SK-N-SH (cell line): ENCODE measurements at regions not wholly inside any gene's neighbourhood (a gene's known extent, or its start where the extent isn't known, plus 50 kb on each side); places are given as distances from the start of the nearest gene placed in this dataset.

Experiments
- CTCF ChIA-PET: fragments of 300-600, 350-600 bp; formaldehyde crosslinking; extraction: SDS; loops from one replicate; lab custom pipeline; 2021; lab: Yijun Ruan, JAX
- POLR2A ChIA-PET: fragments of 350-600 bp; sonication (Branson Sonifier 250); formaldehyde crosslinking; extraction: SDS; loops from one replicate; lab custom pipeline; 2020; ENCODE audit warnings: antibody characterized with exemption, inconsistent platforms; lab: Yijun Ruan, JAX
- DNase-seq: peaks from one replicate; pipeline ENCODE4 v3.0.0; 2012
- H2AFZ ChIP-seq: fragments of 200-600 bp; sonication (generic); 2 replicates; pipeline ENCODE4 v1.8.1; 2016; ENCODE audit warnings: antibody characterized with exemption, mild to moderate bottlenecking, low read depth
- H3F3A ChIP-seq: fragments of 200-600 bp; sonication (generic); replicated peaks from 2 replicates; pipeline ENCODE3; 2016; ENCODE audit warnings: antibody characterized with exemption, mild to moderate bottlenecking; ENCODE audit not compliant: insufficient read depth
- H3K27ac ChIP-seq, 2 experiments: fragments of 200-500 bp in 1 of 2; fragments of 200-600 bp in 1 of 2; sonication (Bioruptor generic) in 1 of 2; sonication (generic), shearing (Covaris generic) in 1 of 2; 2 replicates each; pipeline versions ENCODE4 v1.5.1 to v1.6.1; 2014 to 2016; ENCODE audit warnings: low read depth in 2 of 2, inconsistent platforms in 1 of 2, low read length in 1 of 2, mild to moderate bottlenecking in 1 of 2, mixed read lengths in 1 of 2
- H3K27me3 ChIP-seq: fragments of 200-600 bp; sonication (generic), shearing (Covaris generic); 2 replicates; pipeline ENCODE4 v1.6.1; 2016; ENCODE audit warnings: mixed run types; ENCODE audit not compliant: insufficient read depth
- H3K36me3 ChIP-seq, 2 experiments: fragments of 200-500 bp in 1 of 2; fragments of 200-600 bp in 1 of 2; sonication (Bioruptor generic) in 1 of 2; sonication (generic) in 1 of 2; replicated peaks in 1 of 2; 2 replicates each; pipeline versions ENCODE3 to v1.5.1; 2014 to 2016; ENCODE audit warnings: low read length in 1 of 2, mild to moderate bottlenecking in 1 of 2; ENCODE audit not compliant: insufficient read depth in 2 of 2, control insufficient read depth in 1 of 2
- H3K4me1 ChIP-seq, 2 experiments: fragments of 200-500 bp in 1 of 2; fragments of 200-600 bp in 1 of 2; sonication (Bioruptor generic) in 1 of 2; sonication (generic), shearing (Covaris generic) in 1 of 2; 2 replicates each; pipeline versions ENCODE4 v1.5.1 to v1.6.1; 2014 to 2016; ENCODE audit warnings: low read depth in 1 of 2, low read length in 1 of 2, mixed run types in 1 of 2; ENCODE audit not compliant: insufficient read depth in 2 of 2, control insufficient read depth in 1 of 2
- H3K4me2 ChIP-seq: fragments of 200-600 bp; sonication (generic), shearing (Covaris generic); 2 replicates; pipeline ENCODE4 v1.6.1; 2017; ENCODE audit warnings: mixed run types
- H3K4me3 ChIP-seq, 2 experiments: fragments of 200-500 bp in 1 of 2; fragments of 200-600 bp in 1 of 2; sonication (Bioruptor generic) in 1 of 2; sonication (generic), shearing (Covaris generic) in 1 of 2; 2 replicates each; pipeline versions ENCODE4 v1.5.1 to v1.8.1; 2014 to 2016; ENCODE audit warnings: low read depth in 2 of 2, inconsistent platforms in 1 of 2, low read length in 1 of 2, mild to moderate bottlenecking in 1 of 2, mixed read lengths in 1 of 2, moderate library complexity in 1 of 2
- H3K79me2 ChIP-seq: fragments of 200-600 bp; sonication (generic); 2 replicates; pipeline ENCODE4 v1.8.1; 2017; ENCODE audit warnings: mild to moderate bottlenecking; ENCODE audit not compliant: insufficient read depth
- H3K9ac ChIP-seq: fragments of 200-600 bp; sonication (generic); 2 replicates; pipeline ENCODE4 v1.6.1; 2017; ENCODE audit warnings: mixed run types
- H3K9me2 ChIP-seq: fragments of 200-600 bp; sonication (generic); 2 replicates; pipeline ENCODE4 v1.6.1; 2017; ENCODE audit warnings: mixed run types
- H3K9me3 ChIP-seq: fragments of 200-600 bp; sonication (generic); 2 replicates; pipeline ENCODE4 v1.6.1; 2017; ENCODE audit warnings: mixed run types, mild to moderate bottlenecking, moderate library complexity
- H4K20me1 ChIP-seq: fragments of 200-600 bp; sonication (generic); 2 replicates; pipeline ENCODE4 v1.6.1; 2017; ENCODE audit warnings: mild to moderate bottlenecking, mixed run types; ENCODE audit not compliant: insufficient read depth
- CHD2 ChIP-seq: fragments of 150-350 bp; IDR thresholded peaks from 2 replicates; pipeline ENCODE4 v1.6.1; 2018; ENCODE audit warnings: low read length; ENCODE audit not compliant: partially characterized antibody
- FOSL2 ChIP-seq: IDR thresholded peaks from 2 replicates; pipeline ENCODE4 v1.4.0; 2012; ENCODE audit warnings: low read depth, mild to moderate bottlenecking, moderate library complexity, borderline replicate concordance
- FOXJ3 ChIP-seq: sonication (generic); formaldehyde crosslinking; IDR thresholded peaks from 2 replicates; pipeline ENCODE4 v1.5.1; 2020; ENCODE audit warnings: mild to moderate bottlenecking, missing genetic modification reagents
- GATA2 ChIP-seq: sonication (generic); formaldehyde crosslinking; IDR thresholded peaks from 2 replicates; pipeline ENCODE4 v1.5.0; 2020; ENCODE audit warnings: mild to moderate bottlenecking, missing genetic modification reagents
- MXI1 ChIP-seq: IDR thresholded peaks from 2 replicates; pipeline ENCODE4 v1.6.1; 2012; ENCODE audit warnings: mild to moderate bottlenecking, low read depth, low read length, improper control_type of control experiment
- NRF1 ChIP-seq: IDR thresholded peaks from 2 replicates; pipeline ENCODE4 v1.6.1; 2012; ENCODE audit warnings: low read depth, mild to moderate bottlenecking, low read length
- POLR2AphosphoS5 ChIP-seq: IDR thresholded peaks from 2 replicates; pipeline ENCODE4 v1.6.1; 2012; ENCODE audit warnings: low read depth, low read length
- RAD21 ChIP-seq: IDR thresholded peaks from 2 replicates; pipeline ENCODE4 v1.6.1; 2012; ENCODE audit warnings: mild to moderate bottlenecking, low read length
- RXRA ChIP-seq: IDR thresholded peaks from 2 replicates; pipeline ENCODE4 v1.4.0; 2012; ENCODE audit warnings: low read depth, mild to moderate bottlenecking, borderline replicate concordance
- SIN3A ChIP-seq: IDR thresholded peaks from 2 replicates; pipeline ENCODE4 v1.6.1; 2012; ENCODE audit warnings: low read depth, mild to moderate bottlenecking, low read length, moderate library complexity, borderline replicate concordance
- SMC3 ChIP-seq: IDR thresholded peaks from 2 replicates; pipeline ENCODE4 v1.6.1; 2012; ENCODE audit warnings: low read depth, low read length, improper control_type of control experiment
- TAF1 ChIP-seq: IDR thresholded peaks from 2 replicates; pipeline ENCODE4 v1.6.1; 2012; ENCODE audit warnings: low read depth, mild to moderate bottlenecking, low read length, moderate library complexity, borderline replicate concordance
- TCF12 ChIP-seq: IDR thresholded peaks from 2 replicates; pipeline ENCODE4 v1.4.0; 2012
- TEAD4 ChIP-seq: IDR thresholded peaks from 2 replicates; pipeline ENCODE4 v1.4.0; 2012; ENCODE audit warnings: mild to moderate bottlenecking, borderline replicate concordance; ENCODE audit not compliant: insufficient read depth
- YY1 ChIP-seq: IDR thresholded peaks from 2 replicates; pipeline ENCODE4 v1.4.0; 2012; ENCODE audit warnings: low read depth, mild to moderate bottlenecking
- WGBS: methylation state at CpG from one replicate; pipeline ENCODE4 v1.1.6; 2017; ENCODE audit warnings: low lambda C conversion rate; 5-methylcytosine and 5-hydroxymethylcytosine counted together
- TF ChIP-seq, protein P1 (sequence below): fragments of 150-350 bp; IDR thresholded peaks from 2 replicates; pipeline ENCODE4 v1.6.1; 2016; ENCODE audit warnings: mild to moderate bottlenecking, low read depth, low read length
- TF ChIP-seq, protein P2 (sequence below): IDR thresholded peaks from 2 replicates; pipeline ENCODE4 v1.4.0; 2012; ENCODE audit warnings: low read depth, borderline replicate concordance
- TF ChIP-seq, protein P3 (sequence below): IDR thresholded peaks from 2 replicates; pipeline ENCODE4 v1.6.1; 2012; ENCODE audit warnings: mild to moderate bottlenecking, low read depth, low read length, moderate library complexity
- TF ChIP-seq, protein P4 (sequence below): fragments of 200-600 bp; sonication (generic); IDR thresholded peaks from 2 replicates; pipeline ENCODE4 v1.6.1; 2017; ENCODE audit warnings: antibody characterized with exemption, mild to moderate bottlenecking, moderate library complexity

DNA sequence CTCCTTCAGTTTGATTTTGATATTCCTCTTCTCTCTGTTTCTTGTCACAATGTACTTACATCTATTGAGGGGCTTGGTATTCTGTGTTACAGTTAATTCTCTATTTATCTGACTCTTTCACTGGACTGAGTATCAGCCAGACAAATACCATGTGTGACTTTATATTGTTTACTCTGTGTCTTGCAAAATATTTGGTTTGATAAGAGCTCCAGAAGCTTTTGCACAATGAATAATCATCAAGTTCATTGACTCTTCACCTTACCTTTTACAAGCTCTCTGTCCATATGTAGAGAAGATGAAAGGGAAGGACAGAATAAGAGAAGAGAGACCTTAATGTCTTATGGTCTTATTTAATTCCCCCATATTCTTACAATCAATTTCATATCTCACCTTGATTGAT, 877.7 kb upstream of the CDH8 start (continued):
- TF ChIP-seq, protein P1, sequence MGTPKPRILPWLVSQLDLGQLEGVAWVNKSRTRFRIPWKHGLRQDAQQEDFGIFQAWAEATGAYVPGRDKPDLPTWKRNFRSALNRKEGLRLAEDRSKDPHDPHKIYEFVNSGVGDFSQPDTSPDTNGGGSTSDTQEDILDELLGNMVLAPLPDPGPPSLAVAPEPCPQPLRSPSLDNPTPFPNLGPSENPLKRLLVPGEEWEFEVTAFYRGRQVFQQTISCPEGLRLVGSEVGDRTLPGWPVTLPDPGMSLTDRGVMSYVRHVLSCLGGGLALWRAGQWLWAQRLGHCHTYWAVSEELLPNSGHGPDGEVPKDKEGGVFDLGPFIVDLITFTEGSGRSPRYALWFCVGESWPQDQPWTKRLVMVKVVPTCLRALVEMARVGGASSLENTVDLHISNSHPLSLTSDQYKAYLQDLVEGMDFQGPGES = no peak
- TF ChIP-seq, protein P2, sequence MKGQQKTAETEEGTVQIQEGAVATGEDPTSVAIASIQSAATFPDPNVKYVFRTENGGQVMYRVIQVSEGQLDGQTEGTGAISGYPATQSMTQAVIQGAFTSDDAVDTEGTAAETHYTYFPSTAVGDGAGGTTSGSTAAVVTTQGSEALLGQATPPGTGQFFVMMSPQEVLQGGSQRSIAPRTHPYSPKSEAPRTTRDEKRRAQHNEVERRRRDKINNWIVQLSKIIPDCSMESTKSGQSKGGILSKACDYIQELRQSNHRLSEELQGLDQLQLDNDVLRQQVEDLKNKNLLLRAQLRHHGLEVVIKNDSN = no peak
- TF ChIP-seq SIN3A = no peak

DNA sequence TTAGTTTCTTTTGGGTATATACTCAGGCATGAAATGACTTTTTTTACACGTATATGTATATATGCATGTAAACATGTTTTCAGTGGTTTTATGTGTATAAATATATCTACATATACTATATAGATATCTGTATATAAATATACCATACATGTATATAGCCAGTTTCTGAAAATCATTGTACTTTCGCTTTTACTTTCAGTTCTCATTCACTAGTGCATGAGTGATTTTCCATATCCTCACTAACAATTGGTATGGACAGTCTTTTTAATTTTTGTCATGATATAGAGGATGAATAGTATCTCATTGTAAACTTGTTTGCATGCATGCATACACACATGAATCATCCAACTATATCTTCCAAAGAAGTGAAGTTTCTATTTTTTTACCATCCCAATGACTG, 877.1 kb upstream of the CDH8 start:
- ChIA-PET POLR2A (no interaction called here), CTCF (no interaction called here)
- Histone ChIP-seq H3K4me1 (no peaks in the 10 kb centered on the region), H3K4me2 (no peak overlapping the region), H3K9ac (no peak overlapping the region), H2AFZ (no peak overlapping the region), H3K27ac (no peak overlapping the region), H3K4me3 (no peak overlapping the region), H4K20me1 (no peaks in the 10 kb centered on the region), H3K9me3 (no peaks in the 10 kb centered on the region), H3K9me2 (no peaks in the 10 kb centered on the region), H3K79me2 (no peaks in the 10 kb centered on the region), H3K36me3 (no peaks in the 10 kb centered on the region), H3K27me3 (no peaks in the 10 kb centered on the region), H3F3A (no peaks in the 10 kb centered on the region)
- 48% methylated on average over 2 of the region's 2 CpGs for WGBS
- no peak for DNase-seq
- no peak for TF ChIP-seq YY1
- TF ChIP-seq, protein P3, sequence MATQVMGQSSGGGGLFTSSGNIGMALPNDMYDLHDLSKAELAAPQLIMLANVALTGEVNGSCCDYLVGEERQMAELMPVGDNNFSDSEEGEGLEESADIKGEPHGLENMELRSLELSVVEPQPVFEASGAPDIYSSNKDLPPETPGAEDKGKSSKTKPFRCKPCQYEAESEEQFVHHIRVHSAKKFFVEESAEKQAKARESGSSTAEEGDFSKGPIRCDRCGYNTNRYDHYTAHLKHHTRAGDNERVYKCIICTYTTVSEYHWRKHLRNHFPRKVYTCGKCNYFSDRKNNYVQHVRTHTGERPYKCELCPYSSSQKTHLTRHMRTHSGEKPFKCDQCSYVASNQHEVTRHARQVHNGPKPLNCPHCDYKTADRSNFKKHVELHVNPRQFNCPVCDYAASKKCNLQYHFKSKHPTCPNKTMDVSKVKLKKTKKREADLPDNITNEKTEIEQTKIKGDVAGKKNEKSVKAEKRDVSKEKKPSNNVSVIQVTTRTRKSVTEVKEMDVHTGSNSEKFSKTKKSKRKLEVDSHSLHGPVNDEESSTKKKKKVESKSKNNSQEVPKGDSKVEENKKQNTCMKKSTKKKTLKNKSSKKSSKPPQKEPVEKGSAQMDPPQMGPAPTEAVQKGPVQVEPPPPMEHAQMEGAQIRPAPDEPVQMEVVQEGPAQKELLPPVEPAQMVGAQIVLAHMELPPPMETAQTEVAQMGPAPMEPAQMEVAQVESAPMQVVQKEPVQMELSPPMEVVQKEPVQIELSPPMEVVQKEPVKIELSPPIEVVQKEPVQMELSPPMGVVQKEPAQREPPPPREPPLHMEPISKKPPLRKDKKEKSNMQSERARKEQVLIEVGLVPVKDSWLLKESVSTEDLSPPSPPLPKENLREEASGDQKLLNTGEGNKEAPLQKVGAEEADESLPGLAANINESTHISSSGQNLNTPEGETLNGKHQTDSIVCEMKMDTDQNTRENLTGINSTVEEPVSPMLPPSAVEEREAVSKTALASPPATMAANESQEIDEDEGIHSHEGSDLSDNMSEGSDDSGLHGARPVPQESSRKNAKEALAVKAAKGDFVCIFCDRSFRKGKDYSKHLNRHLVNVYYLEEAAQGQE = no peak
- TF ChIP-seq TAF1 = no peak
- no peak for TF ChIP-seq GATA2 (CRISPR knock-in tag)
- no peak for TF ChIP-seq POLR2AphosphoS5
- TF ChIP-seq TCF12 = no peak

DNA sequence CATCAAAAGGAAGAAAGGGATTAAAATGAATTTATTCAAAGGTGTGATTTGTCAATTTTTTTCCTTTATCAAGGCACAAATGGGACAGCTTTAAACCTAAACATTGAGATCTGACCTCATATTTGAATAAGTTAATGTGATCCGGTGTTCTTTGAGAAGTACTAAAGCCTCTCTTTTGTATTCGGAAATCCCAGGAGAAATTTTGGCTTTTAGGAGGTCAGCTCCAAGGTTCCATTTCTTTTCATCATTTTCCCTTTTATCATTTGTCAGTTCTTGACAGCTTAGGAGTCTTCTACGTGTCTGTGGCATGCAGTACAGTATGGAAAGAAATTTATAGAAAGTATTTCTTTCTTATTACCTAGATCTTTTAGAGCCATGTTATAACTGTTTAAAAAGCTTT, 873.4 kb upstream of the CDH8 start:
- CTCF ChIA-PET = interaction anchor here (1.3 kb wide), 1 partner anchor 11 kb away, joined by 4 read pairs; no protein-coding TSS in a partner anchor
- Histone ChIP-seq H3K27ac (no peak overlapping the region), H3K4me1 (no peaks in the 10 kb centered on the region), H3K36me3 (no peaks in the 10 kb centered on the region), H3K9me3 (no peaks in the 10 kb centered on the region), H3F3A (no peaks in the 10 kb centered on the region), H3K4me3 (no peak overlapping the region), H3K4me2 (no peak overlapping the region), H3K9me2 (no peaks in the 10 kb centered on the region), H4K20me1 (no peaks in the 10 kb centered on the region), H3K79me2 (no peaks in the 10 kb centered on the region), H3K27me3 (no peaks in the 10 kb centered on the region), H2AFZ (no peak overlapping the region), H3K9ac (no peak overlapping the region)
- POLR2A ChIA-PET = no interaction called here
- DNase-seq = no peak
- 39% methylated on average over 3 of the region's 3 CpGs for WGBS
- TF ChIP-seq NRF1 (no peak), TEAD4 (no peak), FOXJ3 (no peak), RAD21 (no peak), RXRA (no peak), MXI1 (no peak), FOSL2 (no peak), GATA2 (CRISPR knock-in tag) (no peak), YY1 (no peak), CHD2 (no peak), SMC3 (no peak)
- TF ChIP-seq, protein P4, sequence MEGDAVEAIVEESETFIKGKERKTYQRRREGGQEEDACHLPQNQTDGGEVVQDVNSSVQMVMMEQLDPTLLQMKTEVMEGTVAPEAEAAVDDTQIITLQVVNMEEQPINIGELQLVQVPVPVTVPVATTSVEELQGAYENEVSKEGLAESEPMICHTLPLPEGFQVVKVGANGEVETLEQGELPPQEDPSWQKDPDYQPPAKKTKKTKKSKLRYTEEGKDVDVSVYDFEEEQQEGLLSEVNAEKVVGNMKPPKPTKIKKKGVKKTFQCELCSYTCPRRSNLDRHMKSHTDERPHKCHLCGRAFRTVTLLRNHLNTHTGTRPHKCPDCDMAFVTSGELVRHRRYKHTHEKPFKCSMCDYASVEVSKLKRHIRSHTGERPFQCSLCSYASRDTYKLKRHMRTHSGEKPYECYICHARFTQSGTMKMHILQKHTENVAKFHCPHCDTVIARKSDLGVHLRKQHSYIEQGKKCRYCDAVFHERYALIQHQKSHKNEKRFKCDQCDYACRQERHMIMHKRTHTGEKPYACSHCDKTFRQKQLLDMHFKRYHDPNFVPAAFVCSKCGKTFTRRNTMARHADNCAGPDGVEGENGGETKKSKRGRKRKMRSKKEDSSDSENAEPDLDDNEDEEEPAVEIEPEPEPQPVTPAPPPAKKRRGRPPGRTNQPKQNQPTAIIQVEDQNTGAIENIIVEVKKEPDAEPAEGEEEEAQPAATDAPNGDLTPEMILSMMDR = no peak
- TF ChIP-seq, protein P1 = no peak
